ENCODE measurements at regions not wholly inside any gene's neighbourhood (a gene's known extent, or its start where the extent isn't known, plus 50 kb on each side); places are given as distances from the start of the nearest gene placed in this dataset.

DNA sequence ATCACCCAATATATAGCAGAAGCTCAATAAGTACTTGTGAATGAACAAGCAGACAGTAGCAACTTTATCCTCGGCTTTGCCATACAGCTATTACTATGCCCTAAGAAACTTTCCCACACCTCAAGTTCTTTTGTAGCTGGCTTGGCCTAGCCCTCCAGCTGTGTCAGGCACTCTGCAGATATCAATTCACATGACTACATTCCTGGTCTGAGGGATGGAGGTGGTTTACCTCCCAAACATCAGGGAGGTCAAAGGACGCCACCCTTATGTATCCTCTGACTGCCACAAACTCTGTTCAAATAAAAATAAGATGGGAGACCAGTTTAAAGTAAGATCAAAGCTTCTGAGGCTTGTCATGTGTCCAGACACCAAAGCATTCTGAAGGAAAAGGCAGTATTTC, 416.3 kb downstream of the PIK3R1 start:
- TF ChIP-seq, protein P1, sequence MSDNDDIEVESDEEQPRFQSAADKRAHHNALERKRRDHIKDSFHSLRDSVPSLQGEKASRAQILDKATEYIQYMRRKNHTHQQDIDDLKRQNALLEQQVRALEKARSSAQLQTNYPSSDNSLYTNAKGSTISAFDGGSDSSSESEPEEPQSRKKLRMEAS (IDR thresholded peaks at IDR 0.05; ENCODE audit: low read depth, low read length): no peak
- TF ChIP-seq POLR2A (IDR thresholded peaks at IDR 0.05; ENCODE audit: extremely low read depth, insufficient read length): no peak
- TF ChIP-seq, protein P2, sequence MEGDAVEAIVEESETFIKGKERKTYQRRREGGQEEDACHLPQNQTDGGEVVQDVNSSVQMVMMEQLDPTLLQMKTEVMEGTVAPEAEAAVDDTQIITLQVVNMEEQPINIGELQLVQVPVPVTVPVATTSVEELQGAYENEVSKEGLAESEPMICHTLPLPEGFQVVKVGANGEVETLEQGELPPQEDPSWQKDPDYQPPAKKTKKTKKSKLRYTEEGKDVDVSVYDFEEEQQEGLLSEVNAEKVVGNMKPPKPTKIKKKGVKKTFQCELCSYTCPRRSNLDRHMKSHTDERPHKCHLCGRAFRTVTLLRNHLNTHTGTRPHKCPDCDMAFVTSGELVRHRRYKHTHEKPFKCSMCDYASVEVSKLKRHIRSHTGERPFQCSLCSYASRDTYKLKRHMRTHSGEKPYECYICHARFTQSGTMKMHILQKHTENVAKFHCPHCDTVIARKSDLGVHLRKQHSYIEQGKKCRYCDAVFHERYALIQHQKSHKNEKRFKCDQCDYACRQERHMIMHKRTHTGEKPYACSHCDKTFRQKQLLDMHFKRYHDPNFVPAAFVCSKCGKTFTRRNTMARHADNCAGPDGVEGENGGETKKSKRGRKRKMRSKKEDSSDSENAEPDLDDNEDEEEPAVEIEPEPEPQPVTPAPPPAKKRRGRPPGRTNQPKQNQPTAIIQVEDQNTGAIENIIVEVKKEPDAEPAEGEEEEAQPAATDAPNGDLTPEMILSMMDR (IDR thresholded peaks at IDR 0.05; ENCODE audit: low read depth, low read length): no peak
- H3K4me3 ChIP-seq (ENCODE audit: low read depth, low read length): no peak overlapping the region
- no peak for DNase-seq (ENCODE audit: low read depth)

DNA sequence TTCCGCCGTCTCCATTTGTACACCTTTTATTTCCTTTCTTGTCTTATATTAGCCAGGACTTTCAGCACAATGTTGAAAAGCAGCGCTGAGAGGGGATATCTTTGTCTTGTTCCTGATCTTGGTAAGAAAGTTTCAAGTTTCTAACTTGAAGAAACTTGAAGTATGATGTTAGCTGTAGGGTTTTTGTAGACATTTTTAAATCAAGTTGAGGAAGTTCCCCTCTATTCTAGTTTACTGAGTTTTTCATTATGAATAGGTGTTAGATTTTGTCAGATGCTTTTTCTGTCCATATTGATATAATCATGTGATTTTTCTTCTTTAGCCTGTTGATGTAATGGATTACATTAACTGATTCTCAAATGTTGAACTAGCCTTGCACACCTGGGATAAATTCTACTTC, 425.7 kb downstream of the PIK3R1 start:
- no peak overlapping the region for H3K4me3 ChIP-seq (ENCODE audit: low read depth, low read length)
- no peak for TF ChIP-seq POLR2A (IDR thresholded peaks at IDR 0.05; ENCODE audit: extremely low read depth, insufficient read length)
- TF ChIP-seq, protein P1 (IDR thresholded peaks at IDR 0.05; ENCODE audit: low read depth, low read length): no peak
- TF ChIP-seq, protein P2 (IDR thresholded peaks at IDR 0.05; ENCODE audit: low read depth, low read length): no peak
- TF ChIP-seq MYC (IDR thresholded peaks at IDR 0.05; ENCODE audit: low read depth, low read length): no peak

GRCh38 chr5:68643064-68643463, 427.5 kb downstream of the PIK3R1 start:
- TF ChIP-seq MYC (IDR thresholded peaks at IDR 0.05; ENCODE audit: low read depth, low read length) (no peak), POLR2A (IDR thresholded peaks at IDR 0.05; ENCODE audit: extremely low read depth, insufficient read length) (no peak)
- TF ChIP-seq, protein P1 (IDR thresholded peaks at IDR 0.05; ENCODE audit: low read depth, low read length): no peak
- TF ChIP-seq, protein P2 (IDR thresholded peaks at IDR 0.05; ENCODE audit: low read depth, low read length): no peak
- no peak overlapping the region for H3K4me3 ChIP-seq (ENCODE audit: low read depth, low read length)
- DNase-seq (ENCODE audit: low read depth): no peak

More for the DNA sequence above, 425.7 kb downstream of the PIK3R1 start:
- DNase-seq (ENCODE audit: low read depth): no peak

DNA sequence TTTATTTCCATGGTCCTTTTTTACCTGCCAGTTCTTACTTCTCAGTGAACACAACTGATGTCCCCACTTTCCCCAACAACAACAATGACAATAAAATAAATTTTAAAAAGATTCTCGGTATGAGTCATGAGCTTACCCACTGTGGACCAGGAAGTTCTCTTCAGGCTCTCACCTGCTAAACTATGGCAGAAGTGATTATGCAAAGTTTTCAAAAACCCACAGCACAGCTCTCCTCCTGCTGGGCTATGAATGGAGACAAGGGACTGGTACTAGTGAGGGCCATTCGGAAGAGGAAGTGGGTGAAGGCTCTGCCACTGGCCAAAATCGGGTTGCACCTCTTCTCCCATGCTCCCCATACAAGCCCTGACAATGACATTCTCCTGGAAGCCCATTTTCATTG, 429.4 kb downstream of the PIK3R1 start:
- TF ChIP-seq MYC (IDR thresholded peaks at IDR 0.05; ENCODE audit: low read depth, low read length): no peak
- TF ChIP-seq POLR2A (IDR thresholded peaks at IDR 0.05; ENCODE audit: extremely low read depth, insufficient read length): no peak
- TF ChIP-seq, protein P2 (IDR thresholded peaks at IDR 0.05; ENCODE audit: low read depth, low read length): no peak
- TF ChIP-seq, protein P1 (IDR thresholded peaks at IDR 0.05; ENCODE audit: low read depth, low read length): no peak
- no peak overlapping the region for H3K4me3 ChIP-seq (ENCODE audit: low read depth, low read length)
- peak; percentile 30 for DNase-seq (ENCODE audit: low read depth)

DNA sequence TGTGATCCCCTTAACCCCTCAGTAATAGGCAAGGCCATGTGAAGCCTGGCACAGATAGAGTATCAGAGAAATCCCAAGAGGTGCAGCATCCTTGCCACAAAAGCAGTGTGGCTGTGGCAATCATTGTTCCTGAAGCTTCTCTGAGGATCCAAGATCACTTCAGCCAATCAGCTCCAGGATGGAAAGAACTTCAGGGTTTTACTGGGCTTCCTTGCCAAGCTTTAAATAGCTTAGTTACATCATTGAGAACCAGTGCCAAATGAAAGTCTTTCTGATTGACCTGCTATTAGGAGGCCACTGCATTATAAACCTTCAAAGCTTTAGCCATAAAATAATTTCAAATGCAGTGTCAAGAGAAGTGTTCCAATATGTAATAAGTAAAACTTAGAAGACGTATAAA, 430.6 kb downstream of the PIK3R1 start:
- TF ChIP-seq, protein P1 (IDR thresholded peaks at IDR 0.05; ENCODE audit: low read depth, low read length): no peak
- TF ChIP-seq, protein P2 (IDR thresholded peaks at IDR 0.05; ENCODE audit: low read depth, low read length): no peak
- TF ChIP-seq MYC (IDR thresholded peaks at IDR 0.05; ENCODE audit: low read depth, low read length) (no peak), POLR2A (IDR thresholded peaks at IDR 0.05; ENCODE audit: extremely low read depth, insufficient read length) (no peak)
- no peak for DNase-seq (ENCODE audit: low read depth)
- no peak overlapping the region for H3K4me3 ChIP-seq (ENCODE audit: low read depth, low read length)

- DNase-seq (ENCODE audit: low read depth): no peak
- TF ChIP-seq, protein P1 (IDR thresholded peaks at IDR 0.05; ENCODE audit: low read depth, low read length): no peak
- TF ChIP-seq, protein P2 (IDR thresholded peaks at IDR 0.05; ENCODE audit: low read depth, low read length): no peak
- TF ChIP-seq MYC (IDR thresholded peaks at IDR 0.05; ENCODE audit: low read depth, low read length): no peak
- TF ChIP-seq POLR2A (IDR thresholded peaks at IDR 0.05; ENCODE audit: extremely low read depth, insufficient read length): no peak
- H3K4me3 ChIP-seq (ENCODE audit: low read depth, low read length): no peak overlapping the region
Measured at GRCh38 chr5:68647743-68648142, 432.2 kb downstream of the PIK3R1 start.
